Heart left ventricle (tissue), 13 donors: ENCODE measurements at regions not wholly inside any gene's neighbourhood (a gene's known extent, or its start where the extent isn't known, plus 50 kb on each side); places are given as distances from the start of the nearest gene placed in this dataset.

Experiments
- POLR2A ChIP-seq, 2 donors: fragments of 450-650 bp; IDR thresholded peaks; one replicate each; pipeline ENCODE4 v1.6.1; 2017; ENCODE audit warnings: antibody characterized with exemption in 2 of 2, mild to moderate bottlenecking in 2 of 2, moderate library complexity in 2 of 2
- TF ChIP-seq, protein P1 (sequence below), 12 donors: fragments of 200-600 bp; sonication (generic) in 4 of 12; IDR thresholded peaks; one replicate each; pipeline versions ENCODE4 v1.5.0 to v1.8.0; 2018 to 2022; ENCODE audit warnings: antibody characterized with exemption in 12 of 12, mild to moderate bottlenecking in 5 of 12
- donor health status: ischemic (EF 13 %, LVEDD 7.1; RV severe dilation, severe dysfunction).
- donor health status: DM: no; HTN: yes; CAD: no.
- donor health status: DM: no; HTN: no; CAD: no.
- donor health status: ischemic (EF 25% LVEDD 6.9; RV normal size, moderate dysfunction).
- donor health status: ischemic (EF 25% LVEDD 5.7; RV mildly dilated, moderate dysfunction).
- donor health status: ischemic (EF 35%, LVEDD 5.7; RV mildly dilated, moderate dysfunction).
- donor health status: nonischemic (EF 11% LVEDD 7.7; RV severe dilation, severe dysfunction).
- donor health status: DM: yes; HTN: yes; CAD: no.
- donor health status: PGD.
- donor health status: ischemic (EF 29% LVEDD 5.4; RV normal size, mild dysfunction).
- donor health status: nonischemic (EF 23%, LVEDD 6.1; RV moderate dilation, normal function).

DNA sequence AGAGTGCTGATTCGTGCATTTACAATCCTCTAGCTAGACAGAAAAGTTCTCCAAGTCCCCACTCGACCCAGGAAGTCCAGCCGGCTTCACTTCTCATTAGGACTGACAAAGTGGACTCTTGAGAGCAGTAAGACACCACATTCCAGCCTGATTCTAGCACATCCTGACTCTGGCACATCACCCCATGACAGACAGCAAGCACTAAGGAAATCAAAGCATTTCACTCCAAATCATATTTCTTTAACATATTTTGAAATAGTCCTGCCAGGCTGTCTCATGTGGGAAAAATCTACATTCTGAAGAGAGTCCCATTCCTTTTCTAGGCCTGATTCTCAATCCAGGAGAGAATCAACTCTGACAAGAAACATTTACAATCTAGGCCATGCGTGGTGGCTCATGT is 478.5 kb upstream of the AMELY start:
- no peak for TF ChIP-seq POLR2A (IDR thresholded peaks at IDR 0.05)
- TF ChIP-seq, protein P1, sequence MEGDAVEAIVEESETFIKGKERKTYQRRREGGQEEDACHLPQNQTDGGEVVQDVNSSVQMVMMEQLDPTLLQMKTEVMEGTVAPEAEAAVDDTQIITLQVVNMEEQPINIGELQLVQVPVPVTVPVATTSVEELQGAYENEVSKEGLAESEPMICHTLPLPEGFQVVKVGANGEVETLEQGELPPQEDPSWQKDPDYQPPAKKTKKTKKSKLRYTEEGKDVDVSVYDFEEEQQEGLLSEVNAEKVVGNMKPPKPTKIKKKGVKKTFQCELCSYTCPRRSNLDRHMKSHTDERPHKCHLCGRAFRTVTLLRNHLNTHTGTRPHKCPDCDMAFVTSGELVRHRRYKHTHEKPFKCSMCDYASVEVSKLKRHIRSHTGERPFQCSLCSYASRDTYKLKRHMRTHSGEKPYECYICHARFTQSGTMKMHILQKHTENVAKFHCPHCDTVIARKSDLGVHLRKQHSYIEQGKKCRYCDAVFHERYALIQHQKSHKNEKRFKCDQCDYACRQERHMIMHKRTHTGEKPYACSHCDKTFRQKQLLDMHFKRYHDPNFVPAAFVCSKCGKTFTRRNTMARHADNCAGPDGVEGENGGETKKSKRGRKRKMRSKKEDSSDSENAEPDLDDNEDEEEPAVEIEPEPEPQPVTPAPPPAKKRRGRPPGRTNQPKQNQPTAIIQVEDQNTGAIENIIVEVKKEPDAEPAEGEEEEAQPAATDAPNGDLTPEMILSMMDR (IDR thresholded peaks at IDR 0.05), result no peak
